IPS-18a (cell line): ENCODE measurements at regions not wholly inside any gene's neighbourhood (a gene's known extent, or its start where the extent isn't known, plus 50 kb on each side); places are given as distances from the start of the nearest gene placed in this dataset.

Source experiments
- H3K27ac ChIP-seq: one replicate; pipeline ENCODE4 v1.5.1; 2013; ENCODE audit warnings: low read length
- H3K27me3 ChIP-seq: one replicate; pipeline ENCODE4 v1.6.1; 2013; ENCODE audit warnings: mild to moderate bottlenecking, low read length; ENCODE audit not compliant: control insufficient read depth, insufficient read depth
- H3K36me3 ChIP-seq: one replicate; pipeline ENCODE4 v1.6.1; 2013; ENCODE audit warnings: low read depth, low read length; ENCODE audit not compliant: control insufficient read depth
- H3K4me1 ChIP-seq: one replicate; pipeline ENCODE4 v1.6.1; 2013; ENCODE audit warnings: low read depth, low read length; ENCODE audit not compliant: control insufficient read depth
- H3K4me3 ChIP-seq: one replicate; pipeline ENCODE4 v1.5.1; 2013; ENCODE audit warnings: low read length
- H3K9ac ChIP-seq: one replicate; pipeline ENCODE4 v1.6.1; 2013; ENCODE audit warnings: mild to moderate bottlenecking, low read length, moderate library complexity
- H3K9me3 ChIP-seq: one replicate; pipeline ENCODE4 v1.6.1; 2013; ENCODE audit warnings: low read depth, low read length; ENCODE audit not compliant: control insufficient read depth

GRCh38 chr7:18081617-18082016 is 54.0 kb upstream of the PRPS1L1 start:
- Histone ChIP-seq H3K9me3 (no peaks in the 10 kb centered on the region), H3K9ac (no peak overlapping the region), H3K4me1 (no peaks in the 10 kb centered on the region), H3K36me3 (no peaks in the 10 kb centered on the region), H3K27ac (no peak overlapping the region), H3K4me3 (no peak overlapping the region), H3K27me3 (peaks cover 15% of the 10 kb centered on the region)

- Histone ChIP-seq H3K9ac (no peak overlapping the region), H3K27ac (no peak overlapping the region), H3K4me1 (no peaks in the 10 kb centered on the region), H3K9me3 (no peaks in the 10 kb centered on the region), H3K27me3 (peaks cover 19% of the 10 kb centered on the region), H3K36me3 (no peaks in the 10 kb centered on the region), H3K4me3 (no peak overlapping the region)
Measured at GRCh38 chr7:18082169-18082568, 54.5 kb upstream of the PRPS1L1 start.

GRCh38 chr7:18086165-18087025 is 58.7 kb upstream of the PRPS1L1 start:
- peaks cover 39% of the 10 kb centered on the region for H3K27me3 ChIP-seq
- H3K36me3 ChIP-seq: no peaks in the 10 kb centered on the region
- H3K4me3 ChIP-seq: peak overlapping the region; percentile 79
- no peak overlapping the region for H3K27ac ChIP-seq
- H3K9me3 ChIP-seq: no peaks in the 10 kb centered on the region
- peaks cover 4% of the 10 kb centered on the region for H3K4me1 ChIP-seq
- H3K9ac ChIP-seq: no peak overlapping the region

DNA sequence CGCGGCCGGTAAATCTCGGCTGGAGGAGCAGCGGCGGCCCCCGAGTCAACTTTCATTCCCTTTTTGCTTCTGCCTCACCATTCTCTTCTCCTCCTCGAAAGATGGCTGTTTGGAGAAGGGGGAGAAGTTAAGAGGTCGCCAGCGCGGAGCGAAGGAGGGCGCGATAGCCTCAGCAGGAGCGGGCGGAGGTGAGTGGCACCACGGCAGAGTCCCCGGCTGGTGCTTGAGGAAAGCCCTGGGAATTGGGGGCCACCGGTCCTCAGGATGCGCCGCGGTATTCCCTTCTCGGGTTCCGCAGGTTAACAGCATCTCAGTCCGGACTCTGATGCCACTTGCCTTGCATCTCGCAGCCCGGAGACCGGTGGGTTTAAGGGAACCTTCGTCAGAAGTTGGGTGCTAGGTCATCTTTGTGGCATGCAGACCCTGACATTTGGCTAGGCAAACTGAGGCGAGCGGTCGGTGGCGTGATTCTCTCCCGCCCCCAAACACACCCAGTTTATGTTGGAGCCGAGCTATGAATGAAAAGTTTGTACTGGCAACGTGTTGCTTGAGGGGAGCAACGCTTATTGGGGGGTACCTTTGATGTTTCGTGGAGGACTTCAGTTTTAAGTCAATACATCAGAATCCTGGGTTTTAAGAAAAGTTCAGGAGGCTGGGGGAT is 59.5 kb upstream of the PRPS1L1 start:
- H3K4me3 ChIP-seq: peak overlapping the region; percentile 79
- peaks cover 39% of the 10 kb centered on the region for H3K27me3 ChIP-seq
- H3K27ac ChIP-seq: no peak overlapping the region
- no peaks in the 10 kb centered on the region for H3K36me3 ChIP-seq
- H3K9ac ChIP-seq: no peak overlapping the region
- H3K9me3 ChIP-seq: no peaks in the 10 kb centered on the region
- H3K4me1 ChIP-seq: peaks cover 4% of the 10 kb centered on the region

- Histone ChIP-seq H3K9me3 (no peaks in the 10 kb centered on the region), H3K9ac (no peak overlapping the region), H3K27me3 (peaks cover 39% of the 10 kb centered on the region), H3K4me3 (peak overlapping the region; percentile 79), H3K4me1 (peaks cover 4% of the 10 kb centered on the region), H3K36me3 (no peaks in the 10 kb centered on the region), H3K27ac (no peak overlapping the region)
Measured at GRCh38 chr7:18087687-18088078, 60.0 kb upstream of the PRPS1L1 start.

GRCh38 chr7:18096087-18096486 is 68.4 kb upstream of the PRPS1L1 start:
- no peak overlapping the region for H3K27ac ChIP-seq
- H3K27me3 ChIP-seq: no peaks in the 10 kb centered on the region
- H3K9me3 ChIP-seq: no peaks in the 10 kb centered on the region
- H3K36me3 ChIP-seq: no peaks in the 10 kb centered on the region
- H3K9ac ChIP-seq: no peak overlapping the region
- no peak overlapping the region for H3K4me3 ChIP-seq
- H3K4me1 ChIP-seq: no peaks in the 10 kb centered on the region

DNA sequence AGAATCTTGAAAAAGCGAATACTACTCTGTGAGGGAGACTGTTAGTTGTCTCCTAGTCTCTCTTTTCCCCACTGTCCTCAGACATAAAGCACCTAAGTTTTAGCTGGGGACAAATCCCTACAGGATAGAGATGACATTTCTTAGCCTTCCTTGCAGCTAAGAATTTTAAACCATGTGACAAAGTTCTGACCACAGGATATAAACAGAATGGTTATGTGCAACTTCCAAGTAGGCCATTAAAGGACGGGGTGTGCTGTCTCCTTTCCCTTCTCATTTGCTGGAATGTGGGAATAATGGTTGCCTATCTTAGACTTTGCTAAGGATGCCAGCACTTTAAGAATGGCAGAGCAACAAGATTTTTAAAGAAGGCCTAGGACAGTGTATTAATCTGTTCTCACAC is 74.9 kb upstream of the PRPS1L1 start:
- Histone ChIP-seq H3K4me1 (no peaks in the 10 kb centered on the region), H3K27me3 (no peaks in the 10 kb centered on the region), H3K4me3 (no peak overlapping the region), H3K27ac (no peak overlapping the region), H3K9ac (no peak overlapping the region), H3K9me3 (no peaks in the 10 kb centered on the region), H3K36me3 (no peaks in the 10 kb centered on the region)

GRCh38 chr7:18103436-18104218 is 76.0 kb upstream of the PRPS1L1 start:
- Histone ChIP-seq H3K9ac (no peak overlapping the region), H3K27me3 (no peaks in the 10 kb centered on the region), H3K36me3 (no peaks in the 10 kb centered on the region), H3K9me3 (no peaks in the 10 kb centered on the region), H3K27ac (no peak overlapping the region), H3K4me3 (no peak overlapping the region), H3K4me1 (no peaks in the 10 kb centered on the region)

DNA sequence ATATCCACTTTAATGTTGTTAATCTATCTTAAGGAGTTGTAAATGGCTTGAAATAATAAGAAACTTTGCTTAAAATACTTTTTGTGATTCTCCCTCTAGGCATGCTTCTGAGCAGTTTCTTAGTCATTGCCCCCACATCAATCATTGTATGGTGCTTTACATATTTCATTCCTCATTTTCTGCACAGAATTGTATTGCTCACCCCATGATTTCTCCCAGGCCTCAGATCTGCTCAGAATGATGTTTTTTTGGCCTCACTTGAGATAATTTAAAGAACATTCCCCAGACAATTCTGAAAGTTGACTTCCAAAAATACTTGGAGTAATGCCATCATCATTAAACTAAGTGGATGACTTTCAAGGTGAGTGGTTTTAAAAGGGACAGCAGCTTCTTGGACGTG is 82.1 kb upstream of the PRPS1L1 start:
- Histone ChIP-seq H3K4me1 (no peaks in the 10 kb centered on the region), H3K27ac (no peak overlapping the region), H3K27me3 (no peaks in the 10 kb centered on the region), H3K36me3 (no peaks in the 10 kb centered on the region), H3K4me3 (no peak overlapping the region), H3K9me3 (no peaks in the 10 kb centered on the region), H3K9ac (no peak overlapping the region)

DNA sequence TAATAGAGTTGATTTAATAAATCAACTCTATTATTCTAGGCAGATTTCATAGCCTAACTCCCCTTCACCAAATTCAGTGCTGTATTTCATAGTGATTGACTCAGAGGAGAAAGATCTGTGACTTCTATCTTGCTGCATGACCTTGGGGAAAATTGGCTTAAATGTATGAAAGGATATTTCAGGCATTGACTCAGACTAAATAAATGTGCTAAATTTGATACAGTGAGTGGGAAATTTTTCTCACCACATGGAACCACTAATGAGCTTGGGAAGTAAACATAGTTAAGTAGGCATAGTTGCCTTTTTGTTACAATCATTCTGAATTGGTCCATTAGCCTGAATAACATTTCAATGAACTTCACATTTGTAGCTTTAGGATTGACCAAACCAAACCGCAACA is 89.0 kb upstream of the PRPS1L1 start:
- H3K36me3 ChIP-seq: no peaks in the 10 kb centered on the region
- no peaks in the 10 kb centered on the region for H3K27me3 ChIP-seq
- no peak overlapping the region for H3K9ac ChIP-seq
- H3K4me3 ChIP-seq: no peak overlapping the region
- H3K4me1 ChIP-seq: no peaks in the 10 kb centered on the region
- H3K9me3 ChIP-seq: no peaks in the 10 kb centered on the region
- no peak overlapping the region for H3K27ac ChIP-seq

DNA sequence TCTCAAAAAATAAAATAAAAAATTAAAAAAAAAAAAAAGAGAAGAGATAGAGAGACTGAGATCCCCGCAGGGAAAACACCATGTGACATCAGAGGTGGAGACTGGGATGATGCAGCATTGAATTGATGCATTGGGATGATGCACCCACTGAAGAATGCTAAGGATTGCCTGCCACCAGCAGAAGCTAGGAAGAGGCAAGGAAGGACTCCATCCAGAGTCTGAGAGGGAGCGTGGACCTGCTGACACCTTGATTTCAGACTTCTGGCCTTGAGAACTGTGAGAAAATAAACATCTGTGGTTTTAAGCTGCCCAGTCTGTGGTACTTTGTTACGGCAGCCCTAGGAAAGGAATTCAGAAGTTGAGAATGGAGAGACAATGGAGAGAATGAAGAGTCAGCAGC is 89.8 kb upstream of the PRPS1L1 start:
- Histone ChIP-seq H3K27ac (no peak overlapping the region), H3K4me1 (no peaks in the 10 kb centered on the region), H3K9me3 (no peaks in the 10 kb centered on the region), H3K36me3 (no peaks in the 10 kb centered on the region), H3K9ac (no peak overlapping the region), H3K27me3 (no peaks in the 10 kb centered on the region), H3K4me3 (no peak overlapping the region)
